ENCODE measurements at regions not wholly inside any gene's neighbourhood (a gene's known extent, or its start where the extent isn't known, plus 50 kb on each side); places are given as distances from the start of the nearest gene placed in this dataset.

GRCh38 chr18:29351171-29351570, 1174.2 kb upstream of the CDH2 start:
- no peak overlapping the region for H3K9ac ChIP-seq (ENCODE audit: insufficient read depth, low read length)
- no peak overlapping the region for H3K4me2 ChIP-seq (ENCODE audit: extremely low read depth, insufficient read depth, low read length)
- H3K4me3 ChIP-seq (replicated peaks in 1 of 4; ENCODE audit: control extremely low read depth in 1 of 4, insufficient read depth in 1 of 4, low read depth in 3 of 4, low read length in 4 of 4): no peak overlapping the region
- no peaks in the 10 kb centered on the region for H3K36me3 ChIP-seq (ENCODE audit: control insufficient read depth, insufficient read depth, low read length)
- no peaks in the 10 kb centered on the region for H3K9me3 ChIP-seq (ENCODE audit: control insufficient read depth, insufficient read depth, low read depth, low read length)
- no peaks in the 10 kb centered on the region for H3K4me1 ChIP-seq (ENCODE audit: control insufficient read depth, extremely low read depth, insufficient read depth, low read length)
- H3K79me2 ChIP-seq (ENCODE audit: control insufficient read depth, insufficient read depth, low read length): no peaks in the 10 kb centered on the region
- TF ChIP-seq EZH2 (IDR thresholded peaks at IDR 0.05; ENCODE audit: low read length, missing control alignments) (no peak), CTCF (conservative IDR thresholded peaks at IDR 0.05 in 1 of 2, IDR thresholded peaks at IDR 0.05 in 1 of 2; ENCODE audit: low read depth in 1 of 2, low read length in 2 of 2) (no peak)
- no peak overlapping the region for H3K27ac ChIP-seq (ENCODE audit: insufficient read depth, low read length)
- no peak for DNase-seq (ENCODE audit: low read depth in 2 of 2)
- no peak overlapping the region for H2AFZ ChIP-seq (ENCODE audit: low read length)
- H3K27me3 ChIP-seq (ENCODE audit: control insufficient read depth, insufficient read depth, low read length): no peaks in the 10 kb centered on the region
- H4K20me1 ChIP-seq (ENCODE audit: control insufficient read depth, extremely low read depth, insufficient read depth, low read length): no peaks in the 10 kb centered on the region

- Histone ChIP-seq H3K4me1 (ENCODE audit: control insufficient read depth, extremely low read depth, insufficient read depth, low read length) (no peaks in the 10 kb centered on the region), H3K79me2 (ENCODE audit: control insufficient read depth, insufficient read depth, low read length) (no peaks in the 10 kb centered on the region), H2AFZ (ENCODE audit: low read length) (no peak overlapping the region), H3K4me2 (ENCODE audit: extremely low read depth, insufficient read depth, low read length) (no peak overlapping the region), H3K9ac (ENCODE audit: insufficient read depth, low read length) (no peak overlapping the region), H3K4me3 (replicated peaks in 1 of 4; ENCODE audit: control extremely low read depth in 1 of 4, insufficient read depth in 1 of 4, low read depth in 3 of 4, low read length in 4 of 4) (no peak overlapping the region), H4K20me1 (ENCODE audit: control insufficient read depth, extremely low read depth, insufficient read depth, low read length) (no peaks in the 10 kb centered on the region), H3K36me3 (ENCODE audit: control insufficient read depth, insufficient read depth, low read length) (no peaks in the 10 kb centered on the region), H3K27ac (ENCODE audit: insufficient read depth, low read length) (no peak overlapping the region), H3K27me3 (ENCODE audit: control insufficient read depth, insufficient read depth, low read length) (no peaks in the 10 kb centered on the region), H3K9me3 (ENCODE audit: control insufficient read depth, insufficient read depth, low read depth, low read length) (no peaks in the 10 kb centered on the region)
- DNase-seq (ENCODE audit: low read depth in 2 of 2): no peak
- TF ChIP-seq CTCF (conservative IDR thresholded peaks at IDR 0.05 in 1 of 2, IDR thresholded peaks at IDR 0.05 in 1 of 2; ENCODE audit: low read depth in 1 of 2, low read length in 2 of 2): no peak
- no peak for TF ChIP-seq EZH2 (IDR thresholded peaks at IDR 0.05; ENCODE audit: low read length, missing control alignments)
Observed at GRCh38 chr18:29328932-29329331, 1152.0 kb upstream of the CDH2 start.

GRCh38 chr18:29326214-29326613, 1149.3 kb upstream of the CDH2 start:
- H3K27me3 ChIP-seq (ENCODE audit: control insufficient read depth, insufficient read depth, low read length): no peaks in the 10 kb centered on the region
- no peak for TF ChIP-seq CTCF (conservative IDR thresholded peaks at IDR 0.05 in 1 of 2, IDR thresholded peaks at IDR 0.05 in 1 of 2; ENCODE audit: low read depth in 1 of 2, low read length in 2 of 2)
- no peak for TF ChIP-seq EZH2 (IDR thresholded peaks at IDR 0.05; ENCODE audit: low read length, missing control alignments)
- no peaks in the 10 kb centered on the region for H4K20me1 ChIP-seq (ENCODE audit: control insufficient read depth, extremely low read depth, insufficient read depth, low read length)
- DNase-seq (ENCODE audit: low read depth in 2 of 2): no peak
- H2AFZ ChIP-seq (ENCODE audit: low read length): no peak overlapping the region
- H3K4me3 ChIP-seq (replicated peaks in 1 of 4; ENCODE audit: control extremely low read depth in 1 of 4, insufficient read depth in 1 of 4, low read depth in 3 of 4, low read length in 4 of 4): no peak overlapping the region
- H3K9ac ChIP-seq (ENCODE audit: insufficient read depth, low read length): no peak overlapping the region
- H3K36me3 ChIP-seq (ENCODE audit: control insufficient read depth, insufficient read depth, low read length): no peaks in the 10 kb centered on the region
- H3K4me2 ChIP-seq (ENCODE audit: extremely low read depth, insufficient read depth, low read length): no peak overlapping the region
- H3K79me2 ChIP-seq (ENCODE audit: control insufficient read depth, insufficient read depth, low read length): no peaks in the 10 kb centered on the region
- H3K27ac ChIP-seq (ENCODE audit: insufficient read depth, low read length): no peak overlapping the region
- no peaks in the 10 kb centered on the region for H3K4me1 ChIP-seq (ENCODE audit: control insufficient read depth, extremely low read depth, insufficient read depth, low read length)
- H3K9me3 ChIP-seq (ENCODE audit: control insufficient read depth, insufficient read depth, low read depth, low read length): no peaks in the 10 kb centered on the region

All from fibroblast of lung (primary cell).